Activated CD8-positive, alpha-beta T cell treated with anti-CD3 and anti-CD28 coated beads for 36 hours (primary cell): ENCODE measurements at regions not wholly inside any gene's neighbourhood (a gene's known extent, or its start where the extent isn't known, plus 50 kb on each side); places are given as distances from the start of the nearest gene placed in this dataset.
"Not testable (repeated sequence)": the region's sequence is repeated elsewhere in the genome, so short reads cannot be mapped to it uniquely, and the experiment has no call there.

Experiments
- ATAC-seq: fragments of 200-7000 bp; cut with Tn5 transposase; one replicate; pipeline ENCODE4 v1.10.0; 2021; ENCODE audit warnings: mild to moderate bottlenecking, moderate library complexity
- CTCF ChIA-PET: fragments of 350-600 bp; sonication (Branson Sonifier 250); formaldehyde crosslinking; loops from one replicate; lab custom pipeline; 2021; ENCODE audit warnings: antibody characterized with exemption; lab: Charles Lee
- POLR2A ChIA-PET: fragments of 350-600 bp; sonication (Branson Sonifier 250); formaldehyde crosslinking; loops from one replicate; lab custom pipeline; 2021; ENCODE audit warnings: antibody characterized with exemption; lab: Charles Lee
- DNase-seq: peaks from one replicate; pipeline ENCODE4 v3.0.0-alpha.2; 2020
- H3K27ac Mint-ChIP-seq: one replicate; pipeline ENCODE4 v1.8.0; 2021; ENCODE audit warnings: mild to moderate bottlenecking, mixed read lengths
- H3K27me3 Mint-ChIP-seq: one replicate; pipeline ENCODE4 v1.8.0; 2021; ENCODE audit warnings: mixed read lengths
- H3K36me3 Mint-ChIP-seq: one replicate; pipeline ENCODE4 v1.8.0; 2021; ENCODE audit warnings: low read depth, mixed read lengths
- H3K4me1 Mint-ChIP-seq: one replicate; pipeline ENCODE4 v1.8.0; 2021; ENCODE audit warnings: low read depth, mixed read lengths
- H3K4me3 Mint-ChIP-seq: one replicate; pipeline ENCODE4 v1.8.0; 2021; ENCODE audit warnings: mild to moderate bottlenecking, moderate library complexity, mixed read lengths
- H3K9me3 Mint-ChIP-seq: one replicate; pipeline ENCODE4 v1.8.0; 2021; ENCODE audit warnings: mixed read lengths
- intact Hi-C: fragments of 100-400 bp; cut with micrococcal nuclease; formaldehyde crosslinking; loops from one replicate; pipeline ENCODE4 v1.10.0; 2022
- TF ChIP-seq, protein P1 (sequence below): fragments of 200-600 bp; IDR thresholded peaks from one replicate; pipeline ENCODE4 v1.8.0; 2022; ENCODE audit warnings: antibody characterized with exemption, mild to moderate bottlenecking

- TF ChIP-seq, protein P1, sequence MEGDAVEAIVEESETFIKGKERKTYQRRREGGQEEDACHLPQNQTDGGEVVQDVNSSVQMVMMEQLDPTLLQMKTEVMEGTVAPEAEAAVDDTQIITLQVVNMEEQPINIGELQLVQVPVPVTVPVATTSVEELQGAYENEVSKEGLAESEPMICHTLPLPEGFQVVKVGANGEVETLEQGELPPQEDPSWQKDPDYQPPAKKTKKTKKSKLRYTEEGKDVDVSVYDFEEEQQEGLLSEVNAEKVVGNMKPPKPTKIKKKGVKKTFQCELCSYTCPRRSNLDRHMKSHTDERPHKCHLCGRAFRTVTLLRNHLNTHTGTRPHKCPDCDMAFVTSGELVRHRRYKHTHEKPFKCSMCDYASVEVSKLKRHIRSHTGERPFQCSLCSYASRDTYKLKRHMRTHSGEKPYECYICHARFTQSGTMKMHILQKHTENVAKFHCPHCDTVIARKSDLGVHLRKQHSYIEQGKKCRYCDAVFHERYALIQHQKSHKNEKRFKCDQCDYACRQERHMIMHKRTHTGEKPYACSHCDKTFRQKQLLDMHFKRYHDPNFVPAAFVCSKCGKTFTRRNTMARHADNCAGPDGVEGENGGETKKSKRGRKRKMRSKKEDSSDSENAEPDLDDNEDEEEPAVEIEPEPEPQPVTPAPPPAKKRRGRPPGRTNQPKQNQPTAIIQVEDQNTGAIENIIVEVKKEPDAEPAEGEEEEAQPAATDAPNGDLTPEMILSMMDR, result no peak
- POLR2A ChIA-PET, result no interaction called here
- Mint-ChIP-seq H3K27ac (no peak overlapping the region), H3K9me3 (peaks cover 5% of the 10 kb centered on the region), H3K36me3 (no peaks in the 10 kb centered on the region), H3K4me3 (no peak overlapping the region), H3K4me1 (no peaks in the 10 kb centered on the region), H3K27me3 (no peaks in the 10 kb centered on the region)
- ATAC-seq (no peak), DNase-seq (no peak)
- CTCF ChIA-PET, result interaction anchor here (1.5 kb wide), 1 partner anchor 10 kb away, joined by 5 read pairs; no protein-coding TSS in a partner anchor
- intact Hi-C loops, result no loop called here
These were observed 1795.7 kb upstream of the PIK3C3 start for GRCh38 chr18:40159141-40160017.

GRCh38 chr18:40157120-40157519 is 1797.9 kb upstream of the PIK3C3 start:
- Mint-ChIP-seq H3K36me3 (no peaks in the 10 kb centered on the region), H3K4me3 (no peak overlapping the region), H3K9me3 (peaks cover 5% of the 10 kb centered on the region), H3K4me1 (no peaks in the 10 kb centered on the region), H3K27me3 (no peaks in the 10 kb centered on the region), H3K27ac (no peak overlapping the region)
- ChIA-PET POLR2A (no interaction called here), CTCF (no interaction called here)
- TF ChIP-seq, protein P1, result no peak
- ATAC-seq (no peak), DNase-seq (no peak)
- intact Hi-C loops, result no loop called here

DNA sequence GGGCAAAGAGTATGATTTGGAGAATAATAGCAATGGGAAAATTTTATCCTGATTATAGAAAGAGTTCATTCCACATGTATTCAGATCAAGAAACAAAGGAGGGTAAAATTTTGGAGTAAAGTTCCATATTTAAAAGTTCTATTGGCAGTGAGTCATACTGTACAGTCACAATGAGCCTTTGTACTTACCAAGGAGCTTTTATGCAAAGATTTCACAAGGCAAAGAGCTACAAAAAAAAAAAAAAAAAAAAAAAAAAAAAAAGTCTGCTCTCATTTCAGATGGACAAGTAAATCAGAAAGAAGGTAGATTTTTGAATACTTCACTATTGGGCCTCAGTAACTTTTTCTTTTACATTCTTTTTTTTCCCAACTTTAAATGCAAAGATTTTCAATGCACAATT is 1802.2 kb upstream of the PIK3C3 start:
- no peak for DNase-seq
- peaks cover 5% of the 10 kb centered on the region for H3K9me3 Mint-ChIP-seq
- intact Hi-C loops, result no loop called here
- TF ChIP-seq, protein P1, result no peak
- no peak overlapping the region for H3K27ac Mint-ChIP-seq
- no peaks in the 10 kb centered on the region for H3K36me3 Mint-ChIP-seq
- no peak for ATAC-seq
- H3K4me1 Mint-ChIP-seq, result no peaks in the 10 kb centered on the region
- H3K4me3 Mint-ChIP-seq, result no peak overlapping the region
- H3K27me3 Mint-ChIP-seq, result no peaks in the 10 kb centered on the region
- POLR2A ChIA-PET, result no interaction called here
- CTCF ChIA-PET, result no interaction called here

- ATAC-seq (no peak), DNase-seq (no peak)
- ChIA-PET CTCF (interaction anchor here (1.1 kb wide), 1 partner anchor 11 kb away, joined by 5 read pairs; no protein-coding TSS in a partner anchor), POLR2A (no interaction called here)
- H3K36me3 Mint-ChIP-seq, result no peaks in the 10 kb centered on the region
- no peak overlapping the region for H3K4me3 Mint-ChIP-seq
- TF ChIP-seq, protein P1, result no peak
- no peaks in the 10 kb centered on the region for H3K9me3 Mint-ChIP-seq
- H3K27ac Mint-ChIP-seq, result no peak overlapping the region
- no peaks in the 10 kb centered on the region for H3K27me3 Mint-ChIP-seq
- intact Hi-C loops, result no loop called here
- no peaks in the 10 kb centered on the region for H3K4me1 Mint-ChIP-seq
These were observed 1806.1 kb upstream of the PIK3C3 start for GRCh38 chr18:40148960-40149359.

DNA sequence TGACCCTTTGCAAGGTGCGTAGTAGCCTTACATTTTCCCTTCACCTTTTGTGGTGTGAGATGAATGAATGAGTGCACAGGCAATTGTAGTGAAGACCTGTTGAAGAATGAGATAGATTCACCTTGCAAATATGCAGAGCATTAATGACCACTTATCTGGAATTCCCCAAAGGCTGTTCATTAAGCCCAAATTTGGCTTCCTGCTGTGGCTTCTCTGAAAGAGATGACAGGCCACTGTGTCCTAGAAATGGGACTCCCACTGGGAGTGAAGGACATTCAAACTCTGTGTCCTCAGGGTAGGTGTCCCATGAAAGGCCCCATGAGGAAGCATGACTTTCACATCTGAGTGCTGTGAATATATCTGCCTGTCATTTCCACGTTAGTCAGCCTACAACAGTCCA is 1821.8 kb upstream of the PIK3C3 start:
- no peak for ATAC-seq
- peaks cover 15% of the 10 kb centered on the region for H3K9me3 Mint-ChIP-seq
- TF ChIP-seq, protein P1, result no peak
- ChIA-PET CTCF (no interaction called here), POLR2A (no interaction called here)
- no peak for DNase-seq
- H3K4me1 Mint-ChIP-seq, result no peaks in the 10 kb centered on the region
- H3K4me3 Mint-ChIP-seq, result no peak overlapping the region
- H3K36me3 Mint-ChIP-seq, result no peaks in the 10 kb centered on the region
- H3K27me3 Mint-ChIP-seq, result no peaks in the 10 kb centered on the region
- intact Hi-C loops, result no loop called here
- no peak overlapping the region for H3K27ac Mint-ChIP-seq

DNA sequence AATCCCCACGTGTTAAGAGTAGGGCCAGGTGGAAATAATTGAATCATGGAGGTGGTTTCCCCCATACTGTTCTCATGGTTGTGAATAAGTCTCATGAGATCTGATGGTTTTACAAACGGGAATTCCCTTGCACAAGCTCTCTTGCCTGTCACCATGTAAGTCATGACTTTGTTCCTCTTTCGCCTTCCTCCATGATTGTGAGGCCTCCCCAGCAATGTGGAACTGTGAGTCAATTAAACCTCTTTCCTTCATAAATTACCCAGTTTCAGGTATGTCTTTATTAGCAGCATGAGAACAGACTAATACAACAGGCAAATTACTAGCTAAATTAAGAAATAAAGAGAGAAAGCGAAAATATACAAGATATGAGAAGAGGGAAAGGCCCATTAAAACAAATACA is 1822.6 kb upstream of the PIK3C3 start:
- CTCF ChIA-PET, H3K4me3 Mint-ChIP-seq, H3K36me3 Mint-ChIP-seq, DNase-seq, POLR2A ChIA-PET, H3K4me1 Mint-ChIP-seq, H3K27ac Mint-ChIP-seq, intact Hi-C loops, ATAC-seq, H3K27me3 Mint-ChIP-seq: not testable (repeated sequence)
- peaks cover 14% of the 10 kb centered on the region for H3K9me3 Mint-ChIP-seq
